ENCODE measurements at regions not wholly inside any gene's neighbourhood (a gene's known extent, or its start where the extent isn't known, plus 50 kb on each side); places are given as distances from the start of the nearest gene placed in this dataset.
"Not testable (repeated sequence)": the region's sequence is repeated elsewhere in the genome, so short reads cannot be mapped to it uniquely, and the experiment has no call there.

- TF ChIP-seq, protein P1, sequence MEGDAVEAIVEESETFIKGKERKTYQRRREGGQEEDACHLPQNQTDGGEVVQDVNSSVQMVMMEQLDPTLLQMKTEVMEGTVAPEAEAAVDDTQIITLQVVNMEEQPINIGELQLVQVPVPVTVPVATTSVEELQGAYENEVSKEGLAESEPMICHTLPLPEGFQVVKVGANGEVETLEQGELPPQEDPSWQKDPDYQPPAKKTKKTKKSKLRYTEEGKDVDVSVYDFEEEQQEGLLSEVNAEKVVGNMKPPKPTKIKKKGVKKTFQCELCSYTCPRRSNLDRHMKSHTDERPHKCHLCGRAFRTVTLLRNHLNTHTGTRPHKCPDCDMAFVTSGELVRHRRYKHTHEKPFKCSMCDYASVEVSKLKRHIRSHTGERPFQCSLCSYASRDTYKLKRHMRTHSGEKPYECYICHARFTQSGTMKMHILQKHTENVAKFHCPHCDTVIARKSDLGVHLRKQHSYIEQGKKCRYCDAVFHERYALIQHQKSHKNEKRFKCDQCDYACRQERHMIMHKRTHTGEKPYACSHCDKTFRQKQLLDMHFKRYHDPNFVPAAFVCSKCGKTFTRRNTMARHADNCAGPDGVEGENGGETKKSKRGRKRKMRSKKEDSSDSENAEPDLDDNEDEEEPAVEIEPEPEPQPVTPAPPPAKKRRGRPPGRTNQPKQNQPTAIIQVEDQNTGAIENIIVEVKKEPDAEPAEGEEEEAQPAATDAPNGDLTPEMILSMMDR (conservative IDR thresholded peaks at IDR 0.05), result no peak
- H3K27ac ChIP-seq, result no peak overlapping the region
Observed at GRCh38 chr16:16997349-16997748, 473.4 kb downstream of the XYLT1 start.

DNA sequence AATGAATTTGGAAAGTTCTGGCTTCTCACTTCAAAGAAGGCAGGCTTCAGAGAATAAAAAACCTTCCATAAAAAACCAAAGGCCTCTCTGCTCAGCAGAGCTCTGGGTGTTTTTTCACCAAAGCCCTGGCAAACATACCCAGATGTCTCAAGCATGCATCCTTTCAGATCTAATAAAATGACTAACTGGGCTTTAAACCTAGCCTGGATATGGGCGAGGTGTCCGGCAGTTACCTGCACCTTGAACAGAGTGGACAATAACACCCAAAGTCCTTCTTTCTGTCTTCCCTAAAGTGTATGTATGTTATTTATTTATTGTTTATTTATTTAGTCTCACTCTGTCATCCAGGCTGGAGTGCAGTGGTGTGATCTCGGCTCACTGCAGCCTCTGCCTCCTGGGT is 469.3 kb downstream of the XYLT1 start:
- TF ChIP-seq, protein P1 (conservative IDR thresholded peaks at IDR 0.05), result no peak
- no peak overlapping the region for H3K27ac ChIP-seq

- TF ChIP-seq, protein P1 (conservative IDR thresholded peaks at IDR 0.05), result no peak
- no peak overlapping the region for H3K27ac ChIP-seq
Observed at GRCh38 chr16:17002565-17002964, 468.2 kb downstream of the XYLT1 start.

GRCh38 chr16:17005963-17006362 is 464.8 kb downstream of the XYLT1 start:
- not testable (repeated sequence) for H3K27ac ChIP-seq

- H3K27ac ChIP-seq, result no peak overlapping the region
- TF ChIP-seq, protein P1 (conservative IDR thresholded peaks at IDR 0.05), result no peak
Observed at GRCh38 chr16:17011712-17012111, 459.0 kb downstream of the XYLT1 start.

DNA sequence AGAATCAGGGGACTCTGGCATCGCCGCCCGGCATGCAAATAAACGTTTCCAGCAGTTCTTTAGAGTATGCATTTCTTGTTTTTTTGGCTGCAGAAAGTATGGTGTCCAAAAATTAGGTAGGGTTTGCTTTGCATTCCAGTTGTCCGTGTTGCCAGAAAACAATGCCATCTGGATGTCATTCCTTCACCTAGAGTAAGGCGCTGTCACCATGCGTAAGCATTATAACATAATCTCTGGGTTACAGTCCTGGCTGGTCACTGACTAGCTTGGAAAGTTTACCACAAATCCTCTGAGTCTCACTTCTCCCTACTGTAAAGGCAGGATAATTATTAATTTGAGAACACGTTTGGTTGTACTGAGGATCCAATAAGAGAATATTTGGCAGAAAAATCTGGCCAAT is 457.7 kb downstream of the XYLT1 start:
- H3K27ac ChIP-seq, result no peak overlapping the region
- TF ChIP-seq, protein P1 (conservative IDR thresholded peaks at IDR 0.05), result no peak

GRCh38 chr16:17014484-17015121 is 456.2 kb downstream of the XYLT1 start:
- H3K27ac ChIP-seq, result no peak overlapping the region
- TF ChIP-seq, protein P1 (conservative IDR thresholded peaks at IDR 0.05), result no peak

GRCh38 chr16:17015702-17016101 is 455.1 kb downstream of the XYLT1 start:
- TF ChIP-seq, protein P1 (conservative IDR thresholded peaks at IDR 0.05), result no peak
- H3K27ac ChIP-seq, result no peak overlapping the region
